Spleen (tissue), 7 donors: ENCODE measurements at regions not wholly inside any gene's neighbourhood (a gene's known extent, or its start where the extent isn't known, plus 50 kb on each side); places are given as distances from the start of the nearest gene placed in this dataset.

Experiments used
- POLR2A ChIP-seq, 3 donors: fragments of 450-650 bp; IDR thresholded peaks; one replicate each; pipeline ENCODE4 v1.5.1; 2017; ENCODE audit warnings: antibody characterized with exemption in 3 of 3, mild to moderate bottlenecking in 1 of 3
- TF ChIP-seq, protein P1 (sequence below), 11 experiments: fragments of 200-600 bp in 7 of 11; fragments of 450-650 bp in 4 of 11; sonication (generic) in 4 of 11; IDR thresholded peaks in 8 of 11; conservative IDR thresholded peaks in 3 of 11; 1 replicate in 7 of 11; 2 replicates in 4 of 11; pipeline versions ENCODE4 v1.4.0 to v1.8.0; 2016 to 2021; ENCODE audit warnings: antibody characterized with exemption in 11 of 11, inconsistent platforms in 4 of 11, mild to moderate bottlenecking in 1 of 11
- donor health status: DM: no; HTN: no; CAD: no; lungs with moderate emphysema.
- donor health status: DM: no; HTN: no; CAD: no.
- donor health status: DM: no; HTN: no; CAD: no.

DNA sequence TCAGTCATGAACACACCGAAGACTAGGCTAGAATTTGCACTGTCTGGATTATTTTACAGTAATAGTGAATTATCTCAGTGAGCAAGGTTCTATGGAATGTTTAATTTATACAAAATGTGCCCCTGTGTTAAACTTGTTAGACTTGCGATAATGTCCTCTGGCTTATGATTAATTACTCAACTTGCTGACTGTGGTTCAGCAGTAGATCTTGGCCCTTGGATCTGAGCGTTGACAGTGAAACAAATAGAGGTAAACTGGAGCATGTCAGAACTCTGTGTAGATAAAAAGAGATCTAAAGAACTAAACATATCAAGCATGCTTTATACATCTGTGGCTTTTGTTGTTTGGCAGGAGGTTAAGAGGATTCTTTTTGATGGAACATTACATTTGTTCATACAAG, 407.6 kb downstream of the DSEL start:
- TF ChIP-seq, protein P1, sequence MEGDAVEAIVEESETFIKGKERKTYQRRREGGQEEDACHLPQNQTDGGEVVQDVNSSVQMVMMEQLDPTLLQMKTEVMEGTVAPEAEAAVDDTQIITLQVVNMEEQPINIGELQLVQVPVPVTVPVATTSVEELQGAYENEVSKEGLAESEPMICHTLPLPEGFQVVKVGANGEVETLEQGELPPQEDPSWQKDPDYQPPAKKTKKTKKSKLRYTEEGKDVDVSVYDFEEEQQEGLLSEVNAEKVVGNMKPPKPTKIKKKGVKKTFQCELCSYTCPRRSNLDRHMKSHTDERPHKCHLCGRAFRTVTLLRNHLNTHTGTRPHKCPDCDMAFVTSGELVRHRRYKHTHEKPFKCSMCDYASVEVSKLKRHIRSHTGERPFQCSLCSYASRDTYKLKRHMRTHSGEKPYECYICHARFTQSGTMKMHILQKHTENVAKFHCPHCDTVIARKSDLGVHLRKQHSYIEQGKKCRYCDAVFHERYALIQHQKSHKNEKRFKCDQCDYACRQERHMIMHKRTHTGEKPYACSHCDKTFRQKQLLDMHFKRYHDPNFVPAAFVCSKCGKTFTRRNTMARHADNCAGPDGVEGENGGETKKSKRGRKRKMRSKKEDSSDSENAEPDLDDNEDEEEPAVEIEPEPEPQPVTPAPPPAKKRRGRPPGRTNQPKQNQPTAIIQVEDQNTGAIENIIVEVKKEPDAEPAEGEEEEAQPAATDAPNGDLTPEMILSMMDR (IDR thresholded peaks at IDR 0.05 in 8 of 11, conservative IDR thresholded peaks at IDR 0.05 in 3 of 11) = no peak
- no peak for TF ChIP-seq POLR2A (IDR thresholded peaks at IDR 0.05)
